ENCODE measurements at regions not wholly inside any gene's neighbourhood (a gene's known extent, or its start where the extent isn't known, plus 50 kb on each side); places are given as distances from the start of the nearest gene placed in this dataset.
"Not testable (repeated sequence)": the region's sequence is repeated elsewhere in the genome, so short reads cannot be mapped to it uniquely, and the experiment has no call there.

DNA sequence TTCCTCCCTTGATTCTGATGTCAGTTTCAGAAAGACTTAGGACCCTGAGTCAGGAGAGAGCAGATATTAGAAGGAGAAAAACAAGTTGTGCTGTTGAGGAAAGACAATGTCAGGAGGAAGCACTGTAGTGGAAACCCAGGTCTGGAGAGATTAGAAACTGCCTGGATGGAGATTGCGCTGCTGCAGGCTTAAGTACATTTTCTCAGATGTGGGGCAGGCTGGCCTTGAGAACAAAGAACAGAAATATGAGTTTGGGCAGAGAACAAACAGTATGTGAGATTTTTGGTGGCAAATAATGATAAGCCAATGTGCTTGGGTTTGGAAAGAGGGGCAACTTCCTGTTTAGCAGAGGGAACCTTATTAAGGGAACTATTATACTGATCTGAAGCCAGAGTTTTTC, 74.3 kb upstream of the PRMT8 start:
- Histone ChIP-seq H3K9ac (ENCODE audit: low read length) (no peak overlapping the region), H3K4me3 (ENCODE audit: low read length) (no peak overlapping the region), H3K36me3 (ENCODE audit: control insufficient read depth, insufficient read depth, low read length) (no peaks in the 10 kb centered on the region), H3K27ac (ENCODE audit: low read depth, low read length) (no peak overlapping the region), H3K4me1 (ENCODE audit: control insufficient read depth, insufficient read depth, low read length) (no peaks in the 10 kb centered on the region), H3K27me3 (ENCODE audit: control insufficient read depth, insufficient read depth, low read length) (peaks cover 1% of the 10 kb centered on the region)

DNA sequence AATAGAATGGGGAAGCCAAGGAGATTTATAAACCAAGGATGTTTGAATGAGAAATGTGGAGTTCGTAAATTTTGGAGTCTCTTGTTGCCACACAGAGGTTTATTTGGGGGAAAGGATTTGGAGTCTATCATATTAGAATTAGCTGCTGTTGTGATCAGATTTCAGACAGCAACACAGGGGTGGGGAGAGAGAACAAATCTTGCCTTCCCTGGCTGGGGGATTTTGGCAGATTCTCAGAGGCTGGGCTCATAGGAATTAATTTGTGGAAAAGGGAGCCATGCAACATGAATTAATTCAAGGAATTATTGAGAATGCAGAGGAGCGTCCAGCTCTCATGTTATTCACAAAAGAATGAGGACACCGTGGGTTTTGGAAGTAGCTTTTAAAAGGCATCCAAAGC, 73.9 kb upstream of the PRMT8 start:
- H3K36me3 ChIP-seq (ENCODE audit: control insufficient read depth, insufficient read depth, low read length), result no peaks in the 10 kb centered on the region
- H3K4me3 ChIP-seq (ENCODE audit: low read length), result no peak overlapping the region
- H3K27me3 ChIP-seq (ENCODE audit: control insufficient read depth, insufficient read depth, low read length), result peaks cover 4% of the 10 kb centered on the region

DNA sequence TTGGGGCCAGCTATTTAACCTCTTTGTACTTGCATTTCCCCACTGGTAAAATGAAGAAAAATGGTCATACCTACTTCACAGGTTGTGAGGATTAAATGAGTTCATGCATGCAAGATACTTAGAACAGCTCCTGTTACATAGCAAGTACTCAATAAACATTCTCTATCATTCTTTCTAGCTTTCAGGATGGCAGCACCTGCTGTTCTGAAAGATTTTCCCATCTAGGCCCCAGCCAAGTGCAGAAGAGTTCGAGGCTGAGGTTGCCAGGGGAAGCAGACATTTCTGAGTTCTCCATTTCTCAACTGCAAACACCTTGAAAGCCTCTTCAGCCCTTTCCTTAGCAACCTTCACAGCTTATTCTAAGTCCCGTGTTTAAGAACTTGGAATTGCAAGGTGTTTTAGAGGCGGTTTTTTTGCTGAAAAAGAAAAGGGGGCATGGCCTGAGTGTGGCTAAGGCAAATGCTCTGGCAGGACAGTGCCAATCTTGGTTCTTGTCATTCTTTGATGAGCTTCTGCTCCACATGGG, 73.0 kb upstream of the PRMT8 start:
- Histone ChIP-seq H3K4me3 (ENCODE audit: low read length) (no peak overlapping the region), H3K27ac (ENCODE audit: low read depth, low read length) (no peak overlapping the region), H3K27me3 (ENCODE audit: control insufficient read depth, insufficient read depth, low read length) (peaks cover 4% of the 10 kb centered on the region), H3K36me3 (ENCODE audit: control insufficient read depth, insufficient read depth, low read length) (no peaks in the 10 kb centered on the region), H3K9ac (ENCODE audit: low read length) (no peak overlapping the region), H3K4me1 (ENCODE audit: control insufficient read depth, insufficient read depth, low read length) (no peaks in the 10 kb centered on the region)

More for the DNA sequence above, 73.9 kb upstream of the PRMT8 start:
- Histone ChIP-seq H3K9ac (ENCODE audit: low read length) (no peak overlapping the region), H3K4me1 (ENCODE audit: control insufficient read depth, insufficient read depth, low read length) (no peaks in the 10 kb centered on the region), H3K27ac (ENCODE audit: low read depth, low read length) (no peak overlapping the region)

GRCh38 chr12:3418609-3419390, 72.2 kb upstream of the PRMT8 start:
- H3K4me1 ChIP-seq (ENCODE audit: control insufficient read depth, insufficient read depth, low read length), result no peaks in the 10 kb centered on the region
- no peak overlapping the region for H3K27ac ChIP-seq (ENCODE audit: low read depth, low read length)
- H3K4me3 ChIP-seq (ENCODE audit: low read length), result no peak overlapping the region
- H3K27me3 ChIP-seq (ENCODE audit: control insufficient read depth, insufficient read depth, low read length), result peaks cover 4% of the 10 kb centered on the region
- H3K36me3 ChIP-seq (ENCODE audit: control insufficient read depth, insufficient read depth, low read length), result no peaks in the 10 kb centered on the region
- H3K9ac ChIP-seq (ENCODE audit: low read length), result no peak overlapping the region

DNA sequence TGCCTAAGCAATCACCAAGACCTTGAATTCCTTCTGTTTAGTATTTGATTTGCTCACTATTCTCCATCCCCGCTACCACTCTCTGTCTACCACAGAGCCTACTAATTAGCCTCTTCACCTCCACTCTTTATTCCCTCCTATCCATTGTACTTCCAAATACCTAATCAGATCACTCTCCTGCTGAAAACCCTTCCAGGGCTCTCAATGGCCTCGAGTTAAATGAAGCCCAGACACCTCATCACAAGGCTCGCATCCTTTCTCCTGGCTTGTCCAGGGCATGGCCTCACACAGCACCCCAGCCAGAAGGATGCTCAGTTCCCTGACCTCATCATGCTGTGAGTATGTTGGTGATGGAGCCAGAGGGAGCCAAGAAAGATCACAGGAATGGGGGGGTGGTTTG, 71.4 kb upstream of the PRMT8 start:
- Histone ChIP-seq H3K4me1 (ENCODE audit: control insufficient read depth, insufficient read depth, low read length) (no peaks in the 10 kb centered on the region), H3K36me3 (ENCODE audit: control insufficient read depth, insufficient read depth, low read length) (no peaks in the 10 kb centered on the region), H3K27me3 (ENCODE audit: control insufficient read depth, insufficient read depth, low read length) (peaks cover 4% of the 10 kb centered on the region), H3K9ac (ENCODE audit: low read length) (no peak overlapping the region), H3K27ac (ENCODE audit: low read depth, low read length) (no peak overlapping the region), H3K4me3 (ENCODE audit: low read length) (no peak overlapping the region)

GRCh38 chr12:3420693-3421092, 70.3 kb upstream of the PRMT8 start:
- H3K9ac ChIP-seq (ENCODE audit: low read length), result no peak overlapping the region
- H3K4me1 ChIP-seq (ENCODE audit: control insufficient read depth, insufficient read depth, low read length), result no peaks in the 10 kb centered on the region
- H3K36me3 ChIP-seq (ENCODE audit: control insufficient read depth, insufficient read depth, low read length), result no peaks in the 10 kb centered on the region
- no peak overlapping the region for H3K4me3 ChIP-seq (ENCODE audit: low read length)
- H3K27ac ChIP-seq (ENCODE audit: low read depth, low read length), result no peak overlapping the region
- peaks cover 4% of the 10 kb centered on the region for H3K27me3 ChIP-seq (ENCODE audit: control insufficient read depth, insufficient read depth, low read length)

DNA sequence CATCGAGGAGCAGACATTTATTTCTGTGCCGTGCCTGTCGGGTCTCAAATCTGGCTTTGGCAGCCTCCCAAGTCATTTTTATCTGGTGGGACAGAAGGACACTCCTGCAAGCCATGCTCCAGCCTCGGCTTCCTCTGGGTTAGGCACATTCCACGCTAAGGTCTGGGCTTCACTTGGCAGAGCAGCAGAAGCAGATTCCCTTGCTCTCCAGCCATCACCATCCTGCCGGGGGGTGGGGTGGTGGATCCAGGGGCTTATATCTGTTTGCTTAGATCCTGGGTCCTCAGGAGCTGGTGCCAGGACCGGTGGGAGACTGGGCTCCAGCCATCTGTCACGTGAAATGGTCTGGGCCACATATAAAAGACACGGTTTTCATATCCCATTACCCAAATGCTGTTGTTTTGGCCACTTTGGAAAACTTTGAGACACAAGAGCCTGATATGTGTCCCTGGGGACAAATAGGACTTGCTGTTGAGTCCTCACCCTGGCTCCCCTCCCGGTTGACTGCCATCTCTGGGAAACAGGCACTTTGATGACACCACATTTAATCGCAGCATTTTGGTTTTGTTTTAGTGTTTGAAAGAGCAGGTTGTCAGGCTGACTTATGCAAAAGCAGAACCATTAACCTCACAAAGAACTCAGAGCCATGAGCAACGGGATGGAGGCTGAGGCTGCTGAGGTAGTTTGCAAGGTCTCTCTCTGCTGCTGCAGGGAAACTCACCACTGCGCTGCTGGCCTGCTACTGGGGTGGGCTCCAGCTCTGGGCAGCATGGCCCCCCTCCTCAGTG, 69.6 kb upstream of the PRMT8 start:
- peaks cover 4% of the 10 kb centered on the region for H3K27me3 ChIP-seq (ENCODE audit: control insufficient read depth, insufficient read depth, low read length)
- H3K4me3 ChIP-seq (ENCODE audit: low read length), result no peak overlapping the region
- H3K36me3 ChIP-seq (ENCODE audit: control insufficient read depth, insufficient read depth, low read length), result no peaks in the 10 kb centered on the region
- H3K27ac ChIP-seq (ENCODE audit: low read depth, low read length), result no peak overlapping the region
- H3K9ac ChIP-seq (ENCODE audit: low read length), result no peak overlapping the region
- no peaks in the 10 kb centered on the region for H3K4me1 ChIP-seq (ENCODE audit: control insufficient read depth, insufficient read depth, low read length)

GRCh38 chr12:3424796-3425195, 66.2 kb upstream of the PRMT8 start:
- H3K4me3 ChIP-seq (ENCODE audit: low read length); H3K36me3 ChIP-seq (ENCODE audit: control insufficient read depth, insufficient read depth, low read length); H3K9ac ChIP-seq (ENCODE audit: low read length); H3K27me3 ChIP-seq (ENCODE audit: control insufficient read depth, insufficient read depth, low read length); H3K4me1 ChIP-seq (ENCODE audit: control insufficient read depth, insufficient read depth, low read length); H3K27ac ChIP-seq (ENCODE audit: low read depth, low read length): not testable (repeated sequence)

GRCh38 chr12:3427956-3428355, 63.0 kb upstream of the PRMT8 start:
- no peaks in the 10 kb centered on the region for H3K36me3 ChIP-seq (ENCODE audit: control insufficient read depth, insufficient read depth, low read length)
- no peaks in the 10 kb centered on the region for H3K4me1 ChIP-seq (ENCODE audit: control insufficient read depth, insufficient read depth, low read length)

DNA sequence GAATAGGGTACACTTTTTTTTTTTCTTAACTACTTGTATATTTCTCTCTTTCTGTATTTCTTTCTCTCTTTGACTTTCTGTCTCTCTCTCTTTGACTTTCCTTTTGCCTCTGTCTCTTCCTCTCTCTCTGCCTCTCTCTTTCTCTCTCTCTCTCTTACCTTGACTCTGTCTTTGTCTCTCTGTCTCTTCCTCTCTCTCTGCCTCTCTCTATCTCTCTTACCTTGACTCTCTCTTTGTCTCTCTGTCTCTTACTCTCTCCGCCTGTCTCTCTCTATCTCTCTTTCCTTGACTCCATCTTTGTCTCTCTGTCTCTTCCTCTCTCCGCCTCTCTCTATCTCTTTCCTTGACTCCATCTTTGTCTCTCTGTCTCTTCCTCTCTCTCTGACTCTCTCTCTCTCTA, 62.4 kb upstream of the PRMT8 start:
- Histone ChIP-seq H3K36me3 (ENCODE audit: control insufficient read depth, insufficient read depth, low read length) (no peaks in the 10 kb centered on the region), H3K27ac (ENCODE audit: low read depth, low read length) (no peak overlapping the region), H3K4me3 (ENCODE audit: low read length) (no peak overlapping the region), H3K4me1 (ENCODE audit: control insufficient read depth, insufficient read depth, low read length) (no peaks in the 10 kb centered on the region), H3K27me3 (ENCODE audit: control insufficient read depth, insufficient read depth, low read length) (no peaks in the 10 kb centered on the region), H3K9ac (ENCODE audit: low read length) (no peak overlapping the region)

More at GRCh38 chr12:3427956-3428355, 63.0 kb upstream of the PRMT8 start:
- Histone ChIP-seq H3K27ac (ENCODE audit: low read depth, low read length) (no peak overlapping the region), H3K9ac (ENCODE audit: low read length) (no peak overlapping the region), H3K27me3 (ENCODE audit: control insufficient read depth, insufficient read depth, low read length) (no peaks in the 10 kb centered on the region), H3K4me3 (ENCODE audit: low read length) (no peak overlapping the region)

DNA sequence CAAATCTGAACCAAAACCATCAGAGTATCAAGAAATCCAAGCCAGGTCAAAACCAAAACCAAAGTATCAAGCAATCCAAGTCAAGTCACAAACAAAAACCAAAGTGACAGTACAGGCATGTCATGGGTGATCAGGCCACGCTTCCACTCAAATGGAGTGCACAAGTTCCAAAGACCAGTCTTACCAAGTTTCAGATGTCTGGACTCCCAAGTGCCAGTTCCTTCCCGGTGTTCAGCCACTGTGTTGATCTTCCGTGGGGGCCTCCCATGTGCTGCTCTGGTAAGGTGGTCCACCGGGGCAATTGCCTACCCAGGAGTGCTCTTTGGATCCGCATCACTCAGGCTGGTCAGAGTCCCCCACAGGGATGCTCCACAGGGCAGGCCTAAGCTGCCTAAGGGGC, 61.5 kb upstream of the PRMT8 start:
- not testable (repeated sequence) for H3K4me1 ChIP-seq (ENCODE audit: control insufficient read depth, insufficient read depth, low read length); H3K4me3 ChIP-seq (ENCODE audit: low read length); H3K27me3 ChIP-seq (ENCODE audit: control insufficient read depth, insufficient read depth, low read length); H3K9ac ChIP-seq (ENCODE audit: low read length); H3K36me3 ChIP-seq (ENCODE audit: control insufficient read depth, insufficient read depth, low read length); H3K27ac ChIP-seq (ENCODE audit: low read depth, low read length)

DNA sequence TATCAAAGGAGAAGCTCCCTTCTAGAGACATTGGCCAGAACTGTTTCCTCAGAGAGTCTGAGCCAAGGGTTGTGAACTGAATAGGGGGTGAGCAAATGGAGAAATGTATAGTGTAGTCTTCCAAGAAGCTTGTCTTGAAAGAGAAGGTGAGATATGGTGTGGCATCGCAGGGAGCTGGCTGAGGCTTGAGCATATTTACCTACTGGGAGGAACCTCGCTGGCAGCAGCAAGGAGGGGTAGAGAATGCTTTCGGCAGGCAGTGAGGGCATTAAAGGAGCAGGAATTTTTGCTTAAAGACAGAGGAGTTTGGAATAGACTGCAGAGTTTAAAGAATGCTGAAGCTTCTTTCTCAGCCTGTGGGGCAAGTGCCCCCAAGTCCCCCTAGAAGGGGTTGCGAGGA, 59.3 kb upstream of the PRMT8 start:
- H3K4me1 ChIP-seq (ENCODE audit: control insufficient read depth, insufficient read depth, low read length), result no peaks in the 10 kb centered on the region
- no peak overlapping the region for H3K4me3 ChIP-seq (ENCODE audit: low read length)
- H3K9ac ChIP-seq (ENCODE audit: low read length), result no peak overlapping the region
- H3K36me3 ChIP-seq (ENCODE audit: control insufficient read depth, insufficient read depth, low read length), result no peaks in the 10 kb centered on the region
- H3K27me3 ChIP-seq (ENCODE audit: control insufficient read depth, insufficient read depth, low read length), result no peaks in the 10 kb centered on the region
- no peak overlapping the region for H3K27ac ChIP-seq (ENCODE audit: low read depth, low read length)
